GM18870 (cell line): ENCODE measurements at regions not wholly inside any gene's neighbourhood (a gene's known extent, or its start where the extent isn't known, plus 50 kb on each side); places are given as distances from the start of the nearest gene placed in this dataset.
"Not testable (repeated sequence)": the region's sequence is repeated elsewhere in the genome, so short reads cannot be mapped to it uniquely, and the experiment has no call there.

ENCODE experiments used
- ATAC-seq: cut with Tn5 transposase; IDR thresholded peaks from one replicate; pipeline ENCODE4 v1.9.1; 2021; ENCODE audit warnings: moderate library complexity; ENCODE audit not compliant: unreplicated experiment

DNA sequence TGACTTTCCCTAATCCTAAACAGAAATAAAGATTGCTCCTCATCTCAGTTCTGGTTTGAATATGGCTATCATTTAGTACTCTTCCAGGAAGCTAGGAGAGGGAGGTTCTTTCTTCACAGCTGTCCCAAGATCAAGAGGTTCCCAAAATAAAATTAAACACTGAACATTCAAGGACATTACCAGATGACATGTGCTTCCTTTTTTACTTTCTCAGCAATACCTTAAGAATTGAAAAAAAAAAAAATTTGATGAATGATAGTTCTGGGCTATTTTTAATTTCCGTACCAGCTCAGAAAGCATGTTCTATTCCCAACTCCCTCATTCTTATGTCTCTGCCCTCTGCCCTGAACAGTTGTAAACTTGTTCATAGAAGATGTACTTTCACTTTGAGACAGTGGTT lies 61.7 kb upstream of the MYL1 start:
- ATAC-seq = no peak

DNA sequence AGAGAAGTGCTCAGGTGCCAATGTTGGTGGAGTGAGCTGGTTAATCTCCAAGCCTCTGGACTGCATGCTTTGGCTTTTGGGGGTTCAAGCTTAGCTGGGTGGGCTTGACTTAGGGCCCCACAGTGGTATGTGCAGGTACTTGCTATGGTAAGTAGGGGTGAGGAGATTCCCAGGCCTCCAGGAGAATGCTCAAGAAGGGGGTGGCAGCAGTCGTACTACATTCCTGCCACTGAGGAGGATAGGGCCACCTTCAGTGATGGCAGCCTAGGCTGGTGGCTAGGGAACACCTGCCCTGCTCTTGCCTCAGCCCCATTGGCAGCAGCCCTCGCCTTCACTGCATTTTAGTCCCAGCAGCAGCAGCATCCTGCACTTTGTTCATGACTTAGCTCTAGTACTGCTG lies 55.6 kb upstream of the MYL1 start:
- ATAC-seq = no peak

DNA sequence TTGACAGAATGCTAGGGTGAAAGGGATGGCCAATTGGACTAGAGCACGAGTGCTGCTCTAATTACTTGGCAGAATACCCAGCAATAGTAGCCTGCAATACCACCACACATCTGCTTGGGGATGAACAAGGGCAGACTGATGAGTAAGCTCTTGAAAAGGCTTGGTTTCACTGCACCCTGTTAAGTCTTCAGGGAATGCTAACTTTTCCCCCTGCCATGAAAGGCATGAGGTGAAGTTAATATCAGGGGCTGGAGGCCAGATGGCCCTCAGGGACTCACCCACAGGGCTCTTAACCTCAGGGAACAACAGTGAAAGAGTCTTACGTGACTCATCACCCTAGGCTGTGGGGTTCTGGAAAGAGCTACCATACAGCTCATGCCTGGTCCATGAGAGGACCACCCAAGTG lies 51.7 kb upstream of the MYL1 start:
- peak; percentile 66 for ATAC-seq

DNA sequence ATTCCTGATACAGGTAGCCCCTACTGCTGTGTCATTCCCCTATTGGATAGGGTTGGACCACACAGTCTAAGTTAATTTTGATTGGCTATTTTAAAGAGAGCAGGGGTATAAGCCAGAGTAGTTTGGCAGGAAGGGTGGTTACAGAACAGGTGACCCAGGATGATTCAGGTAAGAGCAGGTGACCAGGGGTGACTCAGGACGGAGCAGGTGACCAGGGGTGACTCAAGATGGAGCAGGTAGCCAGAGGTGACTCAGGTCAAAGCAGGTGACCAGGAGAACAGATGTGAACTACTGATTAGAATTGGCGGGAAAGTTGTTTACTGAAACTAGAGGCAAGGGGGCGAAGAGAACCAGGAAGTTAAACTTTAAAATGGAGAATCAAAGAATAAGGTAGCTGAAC lies 50.5 kb upstream of the MYL1 start:
- not testable (repeated sequence) for ATAC-seq
